GF-D8 (cell line): ENCODE measurements at regions not wholly inside any gene's neighbourhood (a gene's known extent, or its start where the extent isn't known, plus 50 kb on each side); places are given as distances from the start of the nearest gene placed in this dataset.

Experiments used
- DNase-seq: peaks from one replicate; lab custom pipeline; 2025; lab: John Stamatoyannopoulos, UW

- DNase-seq: no peak
Measured at GRCh38 chr5:23084815-23085214, 231.7 kb upstream of the CDH12 start.

- DNase-seq: no peak
Measured at GRCh38 chr5:23072179-23072578, 219.0 kb upstream of the CDH12 start.

- no peak for DNase-seq
Measured at GRCh38 chr5:23071682-23072081, 218.5 kb upstream of the CDH12 start.

GRCh38 chr5:23064710-23065109 lies 211.6 kb upstream of the CDH12 start:
- DNase-seq: no peak

- DNase-seq: no peak
Measured at GRCh38 chr5:23053846-23054245, 200.7 kb upstream of the CDH12 start.

GRCh38 chr5:23042226-23042625 lies 189.1 kb upstream of the CDH12 start:
- DNase-seq: no peak

GRCh38 chr5:23035555-23036090 lies 182.5 kb upstream of the CDH12 start:
- DNase-seq: no peak

GRCh38 chr5:23033864-23034263 lies 180.7 kb upstream of the CDH12 start:
- DNase-seq: no peak

GRCh38 chr5:23029290-23029689 lies 176.1 kb upstream of the CDH12 start:
- no peak for DNase-seq

- no peak for DNase-seq
Measured at GRCh38 chr5:23028445-23029021, 175.4 kb upstream of the CDH12 start.

GRCh38 chr5:23027830-23028229 lies 174.7 kb upstream of the CDH12 start:
- no peak for DNase-seq

- DNase-seq: no peak
Measured at GRCh38 chr5:23027331-23027730, 174.2 kb upstream of the CDH12 start.

GRCh38 chr5:23026252-23027170 lies 173.4 kb upstream of the CDH12 start:
- DNase-seq: no peak

- DNase-seq: no peak
Measured at GRCh38 chr5:23025629-23026233, 172.6 kb upstream of the CDH12 start.

GRCh38 chr5:23024470-23024869 lies 171.3 kb upstream of the CDH12 start:
- no peak for DNase-seq

- no peak for DNase-seq
Measured at GRCh38 chr5:23014825-23015224, 161.7 kb upstream of the CDH12 start.

- no peak for DNase-seq
Measured at GRCh38 chr5:23014266-23014665, 161.1 kb upstream of the CDH12 start.

- DNase-seq: no peak
Measured at GRCh38 chr5:23013395-23013998, 160.4 kb upstream of the CDH12 start.

- DNase-seq: no peak
Measured at GRCh38 chr5:23012842-23013241, 159.7 kb upstream of the CDH12 start.

- DNase-seq: no peak
Measured at GRCh38 chr5:23007762-23008161, 154.6 kb upstream of the CDH12 start.

GRCh38 chr5:23007236-23007635 lies 154.1 kb upstream of the CDH12 start:
- no peak for DNase-seq

GRCh38 chr5:23001120-23001519 lies 148.0 kb upstream of the CDH12 start:
- no peak for DNase-seq
